Activated CD4-positive, alpha-beta T cell treated with anti-CD3 and anti-CD28 coated beads, Interleukin-2, Interleukin-4, amounts not matched to agents 100 ng/mL and 50 ng/mL, durations not matched to agents 16 hours and 8 hours (primary cell): ENCODE measurements at regions not wholly inside any gene's neighbourhood (a gene's known extent, or its start where the extent isn't known, plus 50 kb on each side); places are given as distances from the start of the nearest gene placed in this dataset.
"Not testable (repeated sequence)": the region's sequence is repeated elsewhere in the genome, so short reads cannot be mapped to it uniquely, and the experiment has no call there.

Source experiments
- DNase-seq: peaks from one replicate; pipeline ENCODE4 v3.0.0-alpha.2; 2020; ENCODE audit warnings: low spot score

- not testable (repeated sequence) for DNase-seq
Observed at GRCh38 chr16:88164196-88165039, 213.2 kb downstream of the BANP start.

GRCh38 chr16:88165040-88165544 lies 213.9 kb downstream of the BANP start:
- DNase-seq: not testable (repeated sequence)

- not testable (repeated sequence) for DNase-seq
Observed at GRCh38 chr16:88165683-88166082, 214.4 kb downstream of the BANP start.

- DNase-seq: not testable (repeated sequence)
Observed at GRCh38 chr16:88166209-88166773, 215.1 kb downstream of the BANP start.

GRCh38 chr16:88167798-88168556 lies 214.8 kb upstream of the ZNF469 start:
- DNase-seq: not testable (repeated sequence)

- DNase-seq: not testable (repeated sequence)
Observed at GRCh38 chr16:88168557-88168949, 214.2 kb upstream of the ZNF469 start.

- DNase-seq: not testable (repeated sequence)
Observed at GRCh38 chr16:88169136-88169830, 213.5 kb upstream of the ZNF469 start.

GRCh38 chr16:88169831-88170165 lies 213.0 kb upstream of the ZNF469 start:
- DNase-seq: not testable (repeated sequence)

- no peak for DNase-seq
Observed at GRCh38 chr16:88170528-88170991, 212.2 kb upstream of the ZNF469 start.

- not testable (repeated sequence) for DNase-seq
Observed at GRCh38 chr16:88171126-88171525, 211.6 kb upstream of the ZNF469 start.

- DNase-seq: not testable (repeated sequence)
Observed at GRCh38 chr16:88176184-88176583, 206.6 kb upstream of the ZNF469 start.

- DNase-seq: not testable (repeated sequence)
Observed at GRCh38 chr16:88176591-88177180, 206.1 kb upstream of the ZNF469 start.

- not testable (repeated sequence) for DNase-seq
Observed at GRCh38 chr16:88178251-88178650, 204.5 kb upstream of the ZNF469 start.

GRCh38 chr16:88178896-88179295 lies 203.9 kb upstream of the ZNF469 start:
- not testable (repeated sequence) for DNase-seq

GRCh38 chr16:88182967-88183881 lies 199.5 kb upstream of the ZNF469 start:
- DNase-seq: not testable (repeated sequence)

GRCh38 chr16:88184053-88184452 lies 198.7 kb upstream of the ZNF469 start:
- DNase-seq: not testable (repeated sequence)

GRCh38 chr16:88184566-88185355 lies 198.0 kb upstream of the ZNF469 start:
- not testable (repeated sequence) for DNase-seq

GRCh38 chr16:88185406-88185805 lies 197.4 kb upstream of the ZNF469 start:
- DNase-seq: not testable (repeated sequence)
